ENCODE measurements at regions not wholly inside any gene's neighbourhood (a gene's known extent, or its start where the extent isn't known, plus 50 kb on each side); places are given as distances from the start of the nearest gene placed in this dataset.
A peak's percentile ranks its signal among the peaks of the same experiment; 100 is the strongest.

DNA sequence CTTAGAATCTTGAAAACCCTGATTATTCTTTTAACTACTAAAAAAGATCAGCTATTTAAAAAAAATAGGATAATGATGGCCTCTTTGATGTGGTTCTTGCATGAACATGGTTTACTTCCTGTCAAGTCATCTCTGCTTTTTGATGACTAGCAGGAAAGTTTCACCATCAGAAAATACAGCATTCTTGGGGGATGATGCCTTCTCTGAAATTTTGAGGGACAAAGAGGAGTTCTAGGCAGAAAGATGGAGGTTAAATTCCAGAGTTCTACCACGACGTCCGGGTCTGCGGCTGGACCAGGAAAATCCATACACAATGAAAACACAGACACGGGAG, 130.4 kb downstream of the OLIG3 start:
- Histone ChIP-seq H3K36me3 (ENCODE audit: insufficient read depth, low read length) (no peaks in the 10 kb centered on the region), H3K4me3 (ENCODE audit: low read length, poor library complexity, severe bottlenecking) (no peak overlapping the region), H3K4me1 (ENCODE audit: insufficient read depth, low read length, poor library complexity, severe bottlenecking) (peaks cover 12% of the 10 kb centered on the region), H3K9me3 (ENCODE audit: insufficient read depth, low read depth, low read length) (no peaks in the 10 kb centered on the region), H3K4me2 (ENCODE audit: low read depth, low read length, poor library complexity, severe bottlenecking) (peak overlapping the region; percentile 44), H2AFZ (ENCODE audit: low read length) (no peak overlapping the region), H3K79me2 (ENCODE audit: insufficient read depth, low read length) (no peaks in the 10 kb centered on the region), H3K27me3 (ENCODE audit: insufficient read depth, low read length, poor library complexity, severe bottlenecking) (no peaks in the 10 kb centered on the region), H3K9ac (ENCODE audit: low read depth, low read length, poor library complexity, severe bottlenecking) (no peak overlapping the region), H3K9me2 (replicated peaks; ENCODE audit: low read depth, low read length) (no peaks in the 10 kb centered on the region), H3F3A (ENCODE audit: low read depth) (no peaks in the 10 kb centered on the region), H4K20me1 (ENCODE audit: insufficient read depth, low read length, poor library complexity, severe bottlenecking) (no peaks in the 10 kb centered on the region)
- TF ChIP-seq, protein P1, sequence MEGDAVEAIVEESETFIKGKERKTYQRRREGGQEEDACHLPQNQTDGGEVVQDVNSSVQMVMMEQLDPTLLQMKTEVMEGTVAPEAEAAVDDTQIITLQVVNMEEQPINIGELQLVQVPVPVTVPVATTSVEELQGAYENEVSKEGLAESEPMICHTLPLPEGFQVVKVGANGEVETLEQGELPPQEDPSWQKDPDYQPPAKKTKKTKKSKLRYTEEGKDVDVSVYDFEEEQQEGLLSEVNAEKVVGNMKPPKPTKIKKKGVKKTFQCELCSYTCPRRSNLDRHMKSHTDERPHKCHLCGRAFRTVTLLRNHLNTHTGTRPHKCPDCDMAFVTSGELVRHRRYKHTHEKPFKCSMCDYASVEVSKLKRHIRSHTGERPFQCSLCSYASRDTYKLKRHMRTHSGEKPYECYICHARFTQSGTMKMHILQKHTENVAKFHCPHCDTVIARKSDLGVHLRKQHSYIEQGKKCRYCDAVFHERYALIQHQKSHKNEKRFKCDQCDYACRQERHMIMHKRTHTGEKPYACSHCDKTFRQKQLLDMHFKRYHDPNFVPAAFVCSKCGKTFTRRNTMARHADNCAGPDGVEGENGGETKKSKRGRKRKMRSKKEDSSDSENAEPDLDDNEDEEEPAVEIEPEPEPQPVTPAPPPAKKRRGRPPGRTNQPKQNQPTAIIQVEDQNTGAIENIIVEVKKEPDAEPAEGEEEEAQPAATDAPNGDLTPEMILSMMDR (conservative IDR thresholded peaks at IDR 0.05; ENCODE audit: low read length): no peak
- no peak for TF ChIP-seq EZH2phosphoT487 (IDR thresholded peaks at IDR 0.05; ENCODE audit: borderline replicate concordance)

DNA sequence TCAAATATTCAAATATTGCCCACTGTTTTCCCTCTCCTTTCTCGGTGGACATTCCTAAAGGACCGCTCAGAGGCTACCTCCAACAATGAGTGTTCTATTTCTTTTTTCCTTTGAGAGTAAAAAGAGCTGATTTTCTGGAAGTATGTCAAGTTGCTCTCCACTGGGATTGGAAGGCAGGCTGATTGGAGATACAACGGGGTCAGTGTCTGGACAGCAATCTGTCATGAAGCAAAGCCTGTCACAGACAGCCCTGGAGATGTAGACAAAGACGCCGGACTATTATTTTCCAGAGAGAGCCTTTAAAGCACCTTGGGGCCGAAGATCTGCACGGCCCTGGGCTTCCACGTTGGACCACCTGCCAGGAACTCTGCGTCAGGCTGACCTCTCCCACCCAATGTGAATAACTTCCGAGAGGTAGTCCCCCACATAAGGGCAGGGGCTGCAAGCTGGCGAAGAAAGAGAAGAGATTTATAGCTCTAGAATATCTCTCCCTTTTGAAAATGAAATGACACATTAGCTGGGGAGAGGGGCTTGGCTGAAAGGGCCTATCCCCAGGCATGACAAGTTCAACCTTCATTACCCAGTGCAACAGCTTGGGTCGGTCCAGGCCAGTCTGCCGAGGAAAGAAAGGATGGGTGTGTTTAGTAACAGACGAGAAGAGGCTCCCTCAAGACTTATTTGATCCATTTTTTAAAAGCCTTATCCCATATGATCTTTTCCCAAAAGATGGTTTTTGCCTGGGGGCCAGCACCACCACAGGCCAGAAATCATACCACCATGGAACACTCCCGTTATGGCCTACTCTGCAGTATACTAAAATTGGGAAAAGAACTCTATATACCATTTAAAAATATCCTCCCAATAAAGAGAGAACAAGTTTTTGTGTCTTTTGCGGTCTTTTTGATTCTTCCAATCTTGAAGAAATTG, 131.1 kb downstream of the OLIG3 start:
- Histone ChIP-seq H3K9me3 (ENCODE audit: insufficient read depth, low read depth, low read length) (no peaks in the 10 kb centered on the region), H3K36me3 (ENCODE audit: insufficient read depth, low read length) (no peaks in the 10 kb centered on the region), H4K20me1 (ENCODE audit: insufficient read depth, low read length, poor library complexity, severe bottlenecking) (no peaks in the 10 kb centered on the region), H3K4me2 (ENCODE audit: low read depth, low read length, poor library complexity, severe bottlenecking) (peak overlapping the region; percentile 44), H3K9me2 (replicated peaks; ENCODE audit: low read depth, low read length) (no peaks in the 10 kb centered on the region), H3K27me3 (ENCODE audit: insufficient read depth, low read length, poor library complexity, severe bottlenecking) (no peaks in the 10 kb centered on the region), H3K79me2 (ENCODE audit: insufficient read depth, low read length) (no peaks in the 10 kb centered on the region), H3K4me1 (ENCODE audit: insufficient read depth, low read length, poor library complexity, severe bottlenecking) (peaks cover 12% of the 10 kb centered on the region), H3K4me3 (ENCODE audit: low read length, poor library complexity, severe bottlenecking) (no peak overlapping the region), H3F3A (ENCODE audit: low read depth) (no peaks in the 10 kb centered on the region), H3K9ac (ENCODE audit: low read depth, low read length, poor library complexity, severe bottlenecking) (no peak overlapping the region), H2AFZ (ENCODE audit: low read length) (no peak overlapping the region)
- TF ChIP-seq, protein P1 (conservative IDR thresholded peaks at IDR 0.05; ENCODE audit: low read length): no peak
- TF ChIP-seq EZH2phosphoT487 (IDR thresholded peaks at IDR 0.05; ENCODE audit: borderline replicate concordance): no peak

DNA sequence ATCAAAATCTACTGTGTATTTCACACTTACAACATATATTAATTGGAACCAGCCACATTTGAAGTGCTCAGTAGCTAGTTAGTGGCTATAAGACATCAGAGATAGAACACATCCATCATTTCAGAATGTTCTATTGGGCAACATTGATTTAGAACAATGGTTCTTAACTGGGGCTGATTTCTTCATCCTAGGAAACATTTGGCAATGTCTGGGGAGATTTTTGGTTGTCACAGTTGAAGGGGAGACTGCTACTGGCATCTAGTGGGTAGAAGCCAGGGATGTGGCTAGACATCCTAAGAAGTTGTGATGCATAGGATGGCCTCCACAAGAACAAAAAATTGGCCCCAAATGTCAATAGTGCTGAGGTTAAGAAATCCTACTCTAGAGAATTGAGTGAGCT, 132.5 kb downstream of the OLIG3 start:
- Histone ChIP-seq H3K4me2 (ENCODE audit: low read depth, low read length, poor library complexity, severe bottlenecking) (no peak overlapping the region), H3K9me2 (replicated peaks; ENCODE audit: low read depth, low read length) (no peaks in the 10 kb centered on the region)
- no peak for TF ChIP-seq EZH2phosphoT487 (IDR thresholded peaks at IDR 0.05; ENCODE audit: borderline replicate concordance)
- TF ChIP-seq, protein P1 (conservative IDR thresholded peaks at IDR 0.05; ENCODE audit: low read length): no peak

More for the DNA sequence above, 132.5 kb downstream of the OLIG3 start:
- Histone ChIP-seq H3K36me3 (ENCODE audit: insufficient read depth, low read length) (no peaks in the 10 kb centered on the region), H2AFZ (ENCODE audit: low read length) (no peak overlapping the region), H3K27me3 (ENCODE audit: insufficient read depth, low read length, poor library complexity, severe bottlenecking) (no peaks in the 10 kb centered on the region), H3K9me3 (ENCODE audit: insufficient read depth, low read depth, low read length) (no peaks in the 10 kb centered on the region), H3K79me2 (ENCODE audit: insufficient read depth, low read length) (no peaks in the 10 kb centered on the region), H3K9ac (ENCODE audit: low read depth, low read length, poor library complexity, severe bottlenecking) (no peak overlapping the region), H3K4me1 (ENCODE audit: insufficient read depth, low read length, poor library complexity, severe bottlenecking) (peaks cover 12% of the 10 kb centered on the region), H4K20me1 (ENCODE audit: insufficient read depth, low read length, poor library complexity, severe bottlenecking) (no peaks in the 10 kb centered on the region), H3K4me3 (ENCODE audit: low read length, poor library complexity, severe bottlenecking) (no peak overlapping the region), H3F3A (ENCODE audit: low read depth) (no peaks in the 10 kb centered on the region)
